Peyer's patch (tissue), 4 donors: ENCODE measurements at regions not wholly inside any gene's neighbourhood (a gene's known extent, or its start where the extent isn't known, plus 50 kb on each side); places are given as distances from the start of the nearest gene placed in this dataset.

ENCODE experiments used
- POLR2A ChIP-seq, 2 donors: fragments of 450-650 bp; IDR thresholded peaks; one replicate each; pipeline ENCODE4 v1.5.1; 2017; ENCODE audit warnings: antibody characterized with exemption in 2 of 2, mild to moderate bottlenecking in 2 of 2, moderate library complexity in 2 of 2
- TF ChIP-seq, protein P1 (sequence below), 6 experiments: fragments of 450-650 bp in 4 of 6; fragments of 200-600 bp in 2 of 6; sonication (generic) in 1 of 6; IDR thresholded peaks; one replicate each; pipeline ENCODE4 v1.5.1; 2017 to 2019; ENCODE audit warnings: antibody characterized with exemption in 6 of 6, mild to moderate bottlenecking in 3 of 6, moderate library complexity in 1 of 6

DNA sequence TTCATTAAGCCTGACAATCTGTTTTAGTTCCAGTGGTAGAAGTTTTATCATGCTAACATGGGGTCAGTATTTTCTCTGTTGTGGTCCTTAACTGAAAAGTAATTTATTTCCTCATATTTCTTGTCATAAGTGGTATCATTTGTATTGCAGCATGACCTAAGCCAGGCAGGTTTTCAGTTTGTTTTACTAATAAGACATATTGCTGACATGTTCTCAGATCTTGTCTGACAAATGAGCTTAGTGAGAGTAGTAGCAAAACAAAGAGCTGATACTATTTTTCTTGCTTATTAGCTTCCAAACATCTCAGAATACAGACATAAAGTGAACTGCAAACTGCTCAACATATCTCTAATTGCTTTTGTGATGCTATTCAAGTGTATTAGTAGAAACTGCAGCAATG is 293.6 kb downstream of the DSEL start:
- TF ChIP-seq, protein P1, sequence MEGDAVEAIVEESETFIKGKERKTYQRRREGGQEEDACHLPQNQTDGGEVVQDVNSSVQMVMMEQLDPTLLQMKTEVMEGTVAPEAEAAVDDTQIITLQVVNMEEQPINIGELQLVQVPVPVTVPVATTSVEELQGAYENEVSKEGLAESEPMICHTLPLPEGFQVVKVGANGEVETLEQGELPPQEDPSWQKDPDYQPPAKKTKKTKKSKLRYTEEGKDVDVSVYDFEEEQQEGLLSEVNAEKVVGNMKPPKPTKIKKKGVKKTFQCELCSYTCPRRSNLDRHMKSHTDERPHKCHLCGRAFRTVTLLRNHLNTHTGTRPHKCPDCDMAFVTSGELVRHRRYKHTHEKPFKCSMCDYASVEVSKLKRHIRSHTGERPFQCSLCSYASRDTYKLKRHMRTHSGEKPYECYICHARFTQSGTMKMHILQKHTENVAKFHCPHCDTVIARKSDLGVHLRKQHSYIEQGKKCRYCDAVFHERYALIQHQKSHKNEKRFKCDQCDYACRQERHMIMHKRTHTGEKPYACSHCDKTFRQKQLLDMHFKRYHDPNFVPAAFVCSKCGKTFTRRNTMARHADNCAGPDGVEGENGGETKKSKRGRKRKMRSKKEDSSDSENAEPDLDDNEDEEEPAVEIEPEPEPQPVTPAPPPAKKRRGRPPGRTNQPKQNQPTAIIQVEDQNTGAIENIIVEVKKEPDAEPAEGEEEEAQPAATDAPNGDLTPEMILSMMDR (IDR thresholded peaks at IDR 0.05): no peak
- no peak for TF ChIP-seq POLR2A (IDR thresholded peaks at IDR 0.05)
